NOMO-1 treated with dmso at 0.1 percent for 144 hours (cell line): ENCODE measurements at regions not wholly inside any gene's neighbourhood (a gene's known extent, or its start where the extent isn't known, plus 50 kb on each side); places are given as distances from the start of the nearest gene placed in this dataset.
"Not testable (repeated sequence)": the region's sequence is repeated elsewhere in the genome, so short reads cannot be mapped to it uniquely, and the experiment has no call there.

Experiments
- DNase-seq: peaks from one replicate; lab custom pipeline; 2025; ENCODE audit not compliant: unreplicated experiment; lab: John Stamatoyannopoulos, UW

DNA sequence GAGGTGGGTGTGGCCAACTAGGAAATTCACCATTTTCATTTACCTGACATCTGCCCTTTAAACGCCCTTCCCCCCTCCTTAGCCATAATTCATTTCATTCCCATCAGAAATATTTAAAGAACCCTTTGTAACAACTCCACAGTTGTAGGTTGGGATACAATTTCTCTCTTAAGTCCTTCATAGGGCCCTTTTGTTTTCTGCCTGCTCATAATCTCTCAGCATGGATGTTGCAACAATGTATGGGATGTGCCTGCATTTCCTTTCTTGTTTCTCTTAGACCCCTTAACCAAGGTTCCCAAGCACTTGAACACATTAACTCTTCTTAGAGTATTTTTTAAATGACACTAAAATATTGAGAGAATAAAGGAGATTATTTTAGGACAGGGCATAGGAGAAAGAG, 51.7 kb upstream of the MYO10 start:
- no peak for DNase-seq

GRCh38 chr5:16990817-16991520, 54.9 kb upstream of the MYO10 start:
- not testable (repeated sequence) for DNase-seq

DNA sequence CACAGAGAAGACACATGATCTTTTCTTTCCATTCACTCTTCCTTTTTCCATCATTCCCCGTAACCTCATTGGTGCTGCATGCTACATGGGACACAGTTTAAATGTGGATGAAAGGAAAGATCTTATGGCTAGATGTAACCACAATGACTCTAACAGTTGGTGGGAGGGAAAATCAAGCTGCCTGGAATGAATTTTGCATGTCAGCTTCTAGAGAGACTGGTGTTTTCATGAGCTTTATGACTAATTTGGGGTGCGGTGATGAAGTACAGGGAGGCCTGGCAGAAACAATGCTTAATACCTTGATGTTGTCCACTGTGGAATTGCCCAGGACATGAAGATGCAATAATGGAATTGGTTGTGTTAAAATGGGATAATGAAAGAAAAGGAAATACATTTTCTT, 55.9 kb upstream of the MYO10 start:
- no peak for DNase-seq

DNA sequence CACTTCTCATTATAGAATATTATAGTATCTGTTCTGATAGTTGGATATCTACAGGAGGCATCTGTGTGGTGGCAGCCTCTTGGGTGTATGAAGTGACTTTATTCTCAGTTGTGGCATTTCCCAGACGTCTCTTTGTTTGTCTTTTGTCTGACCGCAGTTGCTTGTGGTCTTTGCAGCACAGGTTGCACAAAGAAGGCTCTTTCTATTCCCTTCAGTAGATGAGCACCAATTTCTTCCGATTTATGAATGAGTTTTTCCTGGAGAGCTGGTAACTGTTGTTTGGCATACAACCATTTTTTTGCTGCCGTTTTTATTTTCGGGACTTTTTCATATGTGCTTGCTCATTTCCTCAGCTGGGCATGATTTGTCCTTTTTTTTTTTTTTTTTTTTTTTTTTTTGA, 56.4 kb upstream of the MYO10 start:
- no peak for DNase-seq

- no peak for DNase-seq
These were observed 58.5 kb upstream of the MYO10 start for GRCh38 chr5:16994565-16994964.

DNA sequence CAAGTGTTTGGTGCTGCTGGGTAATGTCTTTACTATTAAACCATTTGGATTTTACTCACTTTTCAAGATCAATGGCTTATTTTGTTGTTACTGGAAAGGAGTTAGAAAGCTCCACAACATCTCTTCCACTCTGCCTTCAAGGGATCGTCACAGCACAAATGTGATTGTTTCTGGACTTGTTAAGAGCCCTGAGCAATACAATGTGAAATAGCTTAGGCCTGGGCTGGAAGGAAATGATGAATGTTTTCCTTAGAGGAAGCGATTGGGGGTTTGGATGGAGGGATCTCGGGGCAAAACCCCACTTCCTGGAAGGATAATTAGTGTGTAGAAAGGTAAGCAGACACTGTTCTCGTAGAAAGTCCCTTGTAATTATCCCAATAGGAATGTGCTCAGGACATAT, 59.3 kb upstream of the MYO10 start:
- no peak for DNase-seq

DNA sequence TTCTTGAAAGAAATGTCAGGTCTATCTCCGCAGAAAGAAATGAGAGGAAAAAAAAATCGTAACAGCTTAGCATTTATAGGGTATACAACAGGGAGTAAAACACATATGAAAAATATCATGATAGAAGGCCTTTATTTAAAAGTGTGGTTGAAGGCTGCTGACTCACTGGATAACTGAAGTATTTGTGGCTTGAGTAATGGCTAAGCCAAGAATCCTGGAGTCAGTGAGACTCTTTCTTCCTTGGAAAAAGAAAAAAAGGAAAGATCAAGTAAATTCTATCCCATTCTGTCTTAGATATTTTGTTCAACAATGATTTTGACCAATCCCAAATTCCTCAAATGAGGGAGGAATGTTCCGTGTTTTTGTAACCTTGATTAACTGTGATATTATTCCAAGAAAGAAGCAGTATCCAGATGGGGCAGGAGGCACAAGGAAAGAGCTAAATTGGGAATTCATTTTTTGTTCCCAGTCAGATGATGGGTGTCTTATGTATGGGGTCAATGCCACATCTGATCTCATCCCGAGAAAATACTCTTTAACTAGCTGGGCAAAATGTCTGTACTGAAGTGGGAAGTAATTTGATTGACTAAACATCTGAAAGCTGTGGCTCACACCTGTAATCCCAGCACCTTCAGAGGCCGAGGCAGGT, 64.3 kb upstream of the MYO10 start:
- DNase-seq, result no peak

DNA sequence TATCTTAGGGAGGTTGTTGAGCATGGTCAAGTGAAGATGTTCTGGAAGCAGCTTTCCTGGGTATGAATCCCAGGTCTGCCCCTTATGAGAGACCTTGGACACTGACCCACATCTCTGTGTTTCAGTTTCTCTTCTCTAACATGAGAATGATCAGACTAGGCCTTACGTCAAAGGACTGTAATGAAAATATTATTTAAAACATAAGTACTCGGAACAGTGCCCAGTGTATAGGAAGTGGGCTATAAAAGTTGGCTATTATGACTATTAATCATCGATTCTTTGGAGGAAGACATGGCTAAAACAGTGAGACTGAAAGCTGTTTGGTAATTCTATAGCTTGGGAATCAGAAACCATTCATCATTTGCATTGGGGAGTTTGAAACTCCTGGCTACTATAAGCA, 65.3 kb upstream of the MYO10 start:
- DNase-seq, result no peak

- no peak for DNase-seq
These were observed 68.5 kb upstream of the MYO10 start for GRCh38 chr5:17004441-17005106.

DNA sequence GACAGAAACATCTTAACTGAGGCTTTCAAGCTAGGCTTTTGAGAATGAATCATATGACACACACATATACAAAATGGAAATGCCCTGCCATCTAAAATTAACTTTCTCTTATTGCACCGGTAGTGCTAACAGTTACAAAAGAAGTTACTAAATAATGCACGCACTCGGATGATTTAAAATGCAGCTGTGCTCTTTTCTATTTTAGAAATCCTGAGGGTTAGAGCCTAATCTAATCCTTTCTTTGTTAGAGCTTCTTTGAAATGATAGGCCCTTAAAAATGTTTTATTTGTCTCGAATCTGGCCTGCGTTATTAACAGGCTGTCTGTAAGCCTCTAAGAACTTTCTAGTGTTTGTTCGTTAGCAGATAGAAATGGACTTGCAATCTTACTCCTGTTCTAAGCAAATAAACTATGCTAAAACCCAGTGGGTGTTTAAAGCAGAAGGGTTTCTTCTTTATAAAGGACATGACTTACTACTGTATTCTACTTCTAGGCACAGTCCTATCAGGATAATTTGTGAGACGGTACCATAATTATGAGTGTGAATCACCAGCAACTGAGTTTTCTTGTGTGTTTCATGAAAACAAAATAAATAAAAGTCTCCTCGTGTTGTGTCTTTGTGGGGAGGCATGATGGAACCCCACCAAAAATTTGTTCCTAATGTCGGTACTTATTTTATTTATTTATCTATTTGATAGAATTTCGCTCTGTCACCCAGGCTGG, 69.2 kb upstream of the MYO10 start:
- DNase-seq, result no peak

DNA sequence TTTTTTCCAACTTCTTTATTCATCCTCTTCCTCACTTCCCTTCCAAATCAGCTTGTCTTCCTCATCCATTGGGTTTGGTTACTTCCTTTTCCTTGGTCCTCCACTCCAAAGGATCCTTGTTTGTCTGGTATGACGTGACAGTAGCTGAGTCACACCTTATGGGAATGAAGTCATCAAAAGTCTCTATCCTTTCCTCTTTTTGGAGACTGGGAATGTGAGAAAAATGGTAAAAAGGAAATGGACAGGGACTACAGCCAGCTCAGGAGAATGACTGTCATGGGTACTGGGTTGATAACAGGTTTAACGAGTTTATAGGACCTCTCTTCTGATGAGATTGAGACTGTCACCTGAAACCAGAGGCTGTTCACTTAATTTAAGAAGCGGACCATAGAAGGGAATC, 76.2 kb upstream of the MYO10 start:
- no peak for DNase-seq

DNA sequence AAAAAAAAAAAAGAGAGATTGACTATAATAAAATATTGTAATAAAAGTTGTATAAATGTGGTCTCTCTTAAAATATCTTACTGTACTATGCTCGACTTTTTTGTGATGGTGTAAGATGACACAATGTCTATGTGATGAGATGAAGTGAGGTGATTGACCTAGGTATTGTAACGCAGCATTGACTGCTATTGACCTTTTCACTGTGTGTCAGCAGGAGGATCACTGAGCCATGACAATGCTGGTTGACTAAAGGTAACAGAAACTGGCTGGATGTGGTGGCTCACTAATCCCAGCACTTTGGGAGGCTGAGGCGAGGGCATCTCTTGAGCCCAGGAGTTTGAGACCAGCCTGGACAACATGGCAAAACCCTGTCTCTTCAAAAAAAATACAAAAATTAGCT, 78.6 kb upstream of the MYO10 start:
- no peak for DNase-seq

GRCh38 chr5:17018871-17019270, 82.8 kb upstream of the MYO10 start:
- DNase-seq, result no peak

DNA sequence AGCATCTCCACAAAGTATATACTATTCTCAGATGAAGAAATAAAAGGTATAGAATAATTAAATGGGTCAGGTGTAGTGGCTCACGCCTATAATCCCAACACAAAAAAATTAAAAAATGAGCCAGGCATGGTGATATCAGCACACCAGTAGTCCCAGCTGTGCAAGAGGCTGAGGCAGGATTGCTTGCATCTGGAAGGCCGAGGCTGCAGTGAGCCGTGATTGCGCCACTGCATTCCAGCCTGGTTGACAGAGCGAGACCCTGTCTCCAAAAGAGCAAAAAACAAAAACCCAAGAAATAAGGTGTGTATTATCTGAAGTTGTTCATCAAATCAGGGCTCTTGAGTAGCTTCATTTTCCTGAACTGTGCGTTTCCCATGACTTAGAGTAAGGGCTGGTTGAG, 83.2 kb upstream of the MYO10 start:
- DNase-seq, result no peak

DNA sequence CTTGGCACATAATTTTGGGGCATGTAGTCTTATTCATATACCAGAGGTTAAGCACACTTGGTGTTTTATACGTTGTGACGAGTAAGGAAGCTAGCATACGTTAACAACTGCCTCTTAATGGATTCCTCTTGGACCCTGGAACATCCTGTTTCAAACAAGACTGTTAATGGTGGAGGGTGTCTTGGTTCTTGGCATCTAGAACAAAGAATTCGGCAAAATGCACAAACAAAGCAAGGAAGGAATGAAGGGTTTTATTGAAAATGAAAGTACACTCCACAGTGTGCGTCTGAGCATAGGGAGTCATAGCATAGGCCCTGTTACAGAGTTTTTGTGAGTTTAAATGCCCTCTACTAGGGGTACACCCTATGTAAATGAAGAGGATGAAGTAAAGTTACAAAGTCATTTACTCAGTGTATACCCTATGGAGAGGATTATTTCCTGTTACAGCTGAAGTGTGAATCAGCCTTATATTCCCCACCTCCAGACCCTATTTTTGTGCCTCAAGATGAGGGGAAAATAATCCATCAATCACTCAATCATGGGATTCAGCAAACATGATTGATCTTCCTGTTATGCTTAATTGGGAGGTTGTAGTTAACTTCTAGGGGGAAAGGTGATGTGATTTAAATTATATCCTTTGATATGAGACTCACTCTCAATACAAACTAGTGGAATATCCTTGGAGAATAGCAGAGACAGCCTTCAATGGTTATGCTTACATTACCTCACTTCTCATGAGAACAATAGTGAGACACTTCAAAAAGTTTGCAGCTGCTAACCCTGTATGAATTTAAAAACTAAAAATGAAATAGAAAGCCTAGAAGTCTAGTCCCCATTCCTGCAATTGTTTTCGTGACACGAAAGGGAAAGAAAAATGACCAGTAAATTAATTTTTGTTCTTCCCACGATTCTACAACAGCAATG, 84.9 kb upstream of the MYO10 start:
- DNase-seq, result no peak

DNA sequence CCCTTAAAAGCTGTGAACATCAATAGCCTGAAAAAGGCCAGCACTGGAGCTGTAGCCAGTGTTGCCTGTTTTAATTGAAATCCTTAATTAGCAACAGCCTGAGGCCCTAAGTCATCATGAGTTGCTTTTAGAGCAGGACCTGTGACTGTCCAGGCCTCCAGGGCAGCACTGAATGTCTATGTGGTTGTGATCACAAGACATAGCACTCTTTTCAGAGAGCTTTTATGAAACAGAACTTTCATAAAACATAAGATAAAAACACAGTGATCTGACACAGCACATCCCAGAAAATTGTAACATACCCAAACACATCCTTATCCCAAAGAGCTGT, 85.5 kb upstream of the MYO10 start:
- no peak for DNase-seq

- no peak for DNase-seq
These were observed 86.2 kb upstream of the MYO10 start for GRCh38 chr5:17022296-17022695.

- no peak for DNase-seq
These were observed 88.6 kb upstream of the MYO10 start for GRCh38 chr5:17024686-17025180.

DNA sequence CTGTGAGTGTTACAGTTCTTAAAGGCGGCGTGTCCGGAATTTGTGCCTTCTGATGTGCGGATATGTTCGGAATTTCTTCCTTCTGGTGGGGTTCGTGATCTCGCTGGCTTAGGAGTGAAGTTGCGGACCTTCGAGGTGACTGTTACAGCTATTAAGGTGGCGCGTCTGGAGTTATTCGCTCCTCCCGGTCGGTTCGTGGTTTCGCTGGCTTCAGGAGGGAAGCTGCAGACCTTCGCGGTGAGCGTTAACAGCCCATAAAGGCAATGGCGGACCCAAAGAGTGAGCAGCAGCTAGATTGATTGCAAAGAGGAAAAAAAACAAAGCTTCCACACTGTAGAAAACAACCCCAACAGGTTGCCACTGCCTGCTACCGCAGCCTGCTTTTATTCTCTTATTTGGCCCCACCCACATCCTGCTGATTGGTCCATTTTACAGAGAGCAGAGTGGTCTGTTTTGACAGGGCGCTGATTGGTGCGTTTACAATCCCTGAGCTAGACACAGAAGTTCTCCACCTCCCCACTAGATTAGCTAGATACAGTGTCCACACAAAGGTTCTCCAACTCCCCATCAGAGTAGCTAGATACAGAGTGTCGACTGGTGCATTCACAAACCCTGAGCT, 95.7 kb upstream of the MYO10 start:
- DNase-seq, result not testable (repeated sequence)

DNA sequence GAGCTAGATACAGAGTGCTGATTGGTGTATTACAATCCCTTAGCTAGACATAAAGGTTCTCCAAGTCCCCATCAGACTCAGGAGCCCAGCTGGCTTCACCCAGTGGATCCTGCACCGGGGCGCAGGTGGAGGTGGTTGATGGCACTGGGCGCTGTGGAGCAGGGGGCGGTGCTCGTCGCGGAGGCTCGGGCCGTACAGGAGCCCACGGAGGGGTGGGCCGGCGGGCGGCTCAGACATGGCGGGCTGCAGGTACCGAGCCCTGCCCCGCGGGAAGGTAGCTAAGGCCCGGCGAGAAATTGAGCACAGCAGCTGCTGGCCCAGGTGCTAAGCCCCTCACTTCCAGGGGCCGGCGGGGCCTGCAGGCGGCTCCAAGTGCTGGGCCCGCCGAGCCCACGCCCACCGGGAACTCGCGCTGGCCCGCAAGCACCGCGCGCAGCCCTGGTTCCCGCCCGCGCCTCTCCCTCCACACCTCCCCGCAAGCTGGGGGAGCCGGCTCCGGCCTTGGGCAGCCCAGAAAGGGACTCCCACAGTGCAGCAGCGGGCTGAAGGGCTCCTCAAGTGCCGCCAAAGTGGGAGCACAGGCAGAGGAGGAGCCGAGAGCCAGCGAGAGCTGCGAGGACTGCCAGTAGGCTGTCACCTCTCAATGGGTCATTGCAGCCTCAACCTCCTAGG, 96.4 kb upstream of the MYO10 start:
- not testable (repeated sequence) for DNase-seq
